ENCODE measurements at regions not wholly inside any gene's neighbourhood (a gene's known extent, or its start where the extent isn't known, plus 50 kb on each side); places are given as distances from the start of the nearest gene placed in this dataset.

DNA sequence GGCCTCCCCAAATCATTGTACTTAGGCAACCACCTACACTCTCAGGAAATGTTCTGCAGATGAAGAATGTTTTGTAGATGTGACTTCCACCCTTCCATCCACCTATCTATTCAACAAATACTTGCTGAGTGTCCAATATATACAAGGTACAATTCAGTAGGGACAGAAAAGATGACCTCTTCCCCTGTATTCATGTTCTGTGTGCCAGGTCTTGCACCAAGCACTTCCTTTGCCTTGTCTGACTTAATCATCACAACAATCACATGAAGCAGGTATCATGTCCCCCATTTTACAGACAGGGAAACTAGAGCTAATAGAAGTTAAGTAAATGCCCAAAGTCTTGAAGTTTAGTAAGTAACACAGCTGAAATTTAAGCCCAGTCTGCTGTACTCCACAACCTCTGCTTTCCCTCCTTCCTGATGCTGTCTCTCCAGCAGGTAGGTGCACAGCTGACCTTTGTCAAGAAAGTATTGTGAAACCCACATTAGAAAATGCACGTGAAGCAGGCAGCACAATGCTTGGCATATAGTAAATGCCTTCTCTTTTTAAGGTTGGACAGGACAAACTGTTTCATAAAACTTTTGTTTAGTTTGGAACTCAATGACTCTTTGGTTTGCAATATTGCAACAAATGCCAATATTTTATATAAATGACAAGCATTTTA lies 296.5 kb downstream of the DEPDC1B start:
- Histone ChIP-seq H3K27ac (ENCODE audit: low read depth, low read length) (no peak overlapping the region), H3K27me3 (ENCODE audit: control insufficient read depth, insufficient read depth, low read length) (no peaks in the 10 kb centered on the region), H3K9ac (ENCODE audit: low read length) (no peak overlapping the region), H3K4me1 (ENCODE audit: control insufficient read depth, insufficient read depth, low read length) (no peaks in the 10 kb centered on the region), H3K4me3 (ENCODE audit: low read length) (no peak overlapping the region), H3K36me3 (ENCODE audit: control insufficient read depth, insufficient read depth, low read length) (no peaks in the 10 kb centered on the region)

DNA sequence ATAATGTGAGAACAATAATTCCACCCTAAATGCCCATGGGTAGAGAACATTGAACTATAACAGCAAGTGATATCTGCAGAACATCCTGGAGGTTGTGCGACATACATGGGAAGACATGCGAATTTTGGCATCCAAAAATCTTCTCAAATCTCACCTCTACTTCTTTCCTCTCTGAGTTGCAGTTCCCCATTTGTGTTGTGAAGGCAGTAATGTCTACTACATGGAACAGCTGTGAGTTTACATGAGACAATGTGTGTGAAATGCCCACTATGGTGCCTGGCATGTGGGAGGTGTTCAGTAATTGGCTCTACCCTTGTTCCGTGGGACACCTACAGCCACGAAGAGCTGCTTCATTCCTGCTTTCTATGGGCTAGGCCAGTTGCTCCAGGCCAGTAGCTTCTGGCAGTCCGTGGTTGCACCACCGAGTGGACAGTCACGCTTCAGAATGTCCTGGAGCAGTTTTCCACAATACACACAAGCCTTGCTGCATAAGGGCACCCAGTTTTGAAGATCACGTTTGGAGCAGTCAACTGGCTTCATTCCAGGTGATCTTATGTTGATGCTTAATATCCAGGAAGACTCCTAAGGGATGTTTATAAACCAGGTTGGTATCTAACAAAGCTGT lies 297.7 kb downstream of the DEPDC1B start:
- H3K27me3 ChIP-seq (ENCODE audit: control insufficient read depth, insufficient read depth, low read length): no peaks in the 10 kb centered on the region
- no peak overlapping the region for H3K4me3 ChIP-seq (ENCODE audit: low read length)
- H3K4me1 ChIP-seq (ENCODE audit: control insufficient read depth, insufficient read depth, low read length): no peaks in the 10 kb centered on the region
- H3K36me3 ChIP-seq (ENCODE audit: control insufficient read depth, insufficient read depth, low read length): no peaks in the 10 kb centered on the region
- no peak overlapping the region for H3K9ac ChIP-seq (ENCODE audit: low read length)
- H3K27ac ChIP-seq (ENCODE audit: low read depth, low read length): no peak overlapping the region

DNA sequence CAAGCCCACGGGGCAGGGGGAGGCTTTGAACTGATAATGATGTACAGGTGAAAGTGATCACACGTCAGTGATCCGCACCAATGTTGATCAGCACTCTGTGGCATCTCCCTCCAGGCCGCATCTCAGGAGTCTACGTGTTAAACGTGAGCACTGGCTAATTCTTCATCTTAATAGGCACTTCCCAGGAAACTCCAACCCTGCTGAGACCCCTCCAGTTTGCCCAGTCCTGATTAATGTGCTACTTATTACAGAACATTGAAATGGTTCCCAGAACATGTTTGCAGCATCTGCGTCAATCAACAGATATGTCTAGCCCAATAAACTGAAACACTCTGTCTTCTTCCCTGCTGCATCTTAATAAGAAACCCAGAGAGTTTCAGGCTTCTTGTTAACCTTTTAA lies 298.4 kb downstream of the DEPDC1B start:
- H3K27me3 ChIP-seq (ENCODE audit: control insufficient read depth, insufficient read depth, low read length): no peaks in the 10 kb centered on the region
- no peak overlapping the region for H3K9ac ChIP-seq (ENCODE audit: low read length)
- H3K36me3 ChIP-seq (ENCODE audit: control insufficient read depth, insufficient read depth, low read length): no peaks in the 10 kb centered on the region
- H3K4me3 ChIP-seq (ENCODE audit: low read length): no peak overlapping the region
- H3K4me1 ChIP-seq (ENCODE audit: control insufficient read depth, insufficient read depth, low read length): no peaks in the 10 kb centered on the region
- no peak overlapping the region for H3K27ac ChIP-seq (ENCODE audit: low read depth, low read length)

DNA sequence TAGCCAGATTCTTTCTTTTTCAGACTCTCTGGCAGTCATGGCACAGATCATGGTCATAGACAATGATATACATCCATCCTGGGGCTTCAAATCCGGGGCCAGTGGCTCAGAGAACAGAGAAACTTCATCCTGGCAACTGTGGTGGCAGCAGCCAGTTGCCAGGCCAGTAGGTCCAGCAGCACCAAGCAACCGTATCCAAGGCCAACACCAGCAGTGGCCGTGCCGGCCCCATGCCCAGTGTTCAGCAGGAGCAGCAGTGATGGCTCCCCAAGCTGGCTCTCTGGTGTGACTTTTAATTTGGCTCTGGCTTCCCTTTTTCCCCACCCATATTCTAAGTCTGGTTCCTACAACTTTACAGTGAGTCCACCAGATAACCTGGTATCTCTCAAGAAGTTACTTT lies 300.5 kb downstream of the DEPDC1B start:
- no peaks in the 10 kb centered on the region for H3K27me3 ChIP-seq (ENCODE audit: control insufficient read depth, insufficient read depth, low read length)
- H3K9ac ChIP-seq (ENCODE audit: low read length): no peak overlapping the region
- no peak overlapping the region for H3K4me3 ChIP-seq (ENCODE audit: low read length)
- no peaks in the 10 kb centered on the region for H3K4me1 ChIP-seq (ENCODE audit: control insufficient read depth, insufficient read depth, low read length)
- no peaks in the 10 kb centered on the region for H3K36me3 ChIP-seq (ENCODE audit: control insufficient read depth, insufficient read depth, low read length)
- H3K27ac ChIP-seq (ENCODE audit: low read depth, low read length): no peak overlapping the region

DNA sequence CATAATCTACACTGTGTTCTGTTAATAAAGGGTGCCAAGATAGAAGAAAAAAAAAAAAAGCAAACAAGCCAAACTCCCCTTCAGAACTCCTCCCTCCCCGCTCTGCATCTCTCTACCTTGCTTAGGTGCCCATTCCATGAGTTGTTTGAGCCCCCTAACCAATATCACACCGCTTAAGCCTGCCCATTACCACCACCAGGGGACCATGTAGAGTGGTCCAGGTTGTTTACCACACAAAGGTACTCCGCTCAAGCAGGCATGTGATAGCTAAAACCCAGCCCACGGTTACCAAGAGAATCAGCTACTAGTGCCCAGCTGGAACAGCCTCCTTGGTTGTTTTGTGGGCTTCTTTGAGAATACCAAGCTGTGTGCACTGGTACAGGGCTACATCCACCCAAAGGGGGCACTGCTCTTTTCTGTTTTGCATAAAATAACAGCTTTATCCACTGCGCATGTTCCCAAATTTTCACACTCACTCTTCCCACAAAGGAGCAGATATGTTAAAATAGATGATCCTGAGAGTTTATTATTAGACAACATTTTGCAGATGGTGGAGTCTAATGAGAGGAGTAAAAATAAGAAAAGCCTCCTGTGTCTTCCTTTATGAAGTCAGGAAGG lies 304.1 kb downstream of the DEPDC1B start:
- Histone ChIP-seq H3K9ac (ENCODE audit: low read length) (no peak overlapping the region), H3K27ac (ENCODE audit: low read depth, low read length) (no peak overlapping the region), H3K27me3 (ENCODE audit: control insufficient read depth, insufficient read depth, low read length) (no peaks in the 10 kb centered on the region), H3K4me1 (ENCODE audit: control insufficient read depth, insufficient read depth, low read length) (no peaks in the 10 kb centered on the region), H3K4me3 (ENCODE audit: low read length) (no peak overlapping the region), H3K36me3 (ENCODE audit: control insufficient read depth, insufficient read depth, low read length) (no peaks in the 10 kb centered on the region)

DNA sequence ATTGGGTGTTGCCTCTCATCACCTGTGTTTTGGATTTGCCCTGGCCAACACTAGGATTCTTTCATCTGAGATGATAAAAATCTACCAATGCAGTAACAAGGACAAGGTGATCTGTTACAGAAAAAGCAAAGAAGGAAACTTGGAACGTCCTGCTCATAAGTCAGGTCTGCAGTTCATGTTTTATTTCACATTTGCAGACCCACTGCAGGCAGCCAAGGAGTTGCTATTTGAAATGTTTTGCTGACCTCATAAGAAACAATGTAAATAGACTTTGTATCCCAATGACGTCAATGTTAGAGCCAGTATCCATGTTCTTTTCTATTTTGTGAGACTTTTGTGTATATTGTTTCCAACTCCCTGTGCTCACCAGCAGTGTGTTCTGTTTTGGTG lies 312.9 kb downstream of the DEPDC1B start:
- Histone ChIP-seq H3K4me3 (ENCODE audit: low read length) (no peak overlapping the region), H3K27ac (ENCODE audit: low read depth, low read length) (peak overlapping the region; percentile 88), H3K4me1 (ENCODE audit: control insufficient read depth, insufficient read depth, low read length) (peaks cover 15% of the 10 kb centered on the region), H3K36me3 (ENCODE audit: control insufficient read depth, insufficient read depth, low read length) (no peaks in the 10 kb centered on the region), H3K9ac (ENCODE audit: low read length) (no peak overlapping the region), H3K27me3 (ENCODE audit: control insufficient read depth, insufficient read depth, low read length) (no peaks in the 10 kb centered on the region)

DNA sequence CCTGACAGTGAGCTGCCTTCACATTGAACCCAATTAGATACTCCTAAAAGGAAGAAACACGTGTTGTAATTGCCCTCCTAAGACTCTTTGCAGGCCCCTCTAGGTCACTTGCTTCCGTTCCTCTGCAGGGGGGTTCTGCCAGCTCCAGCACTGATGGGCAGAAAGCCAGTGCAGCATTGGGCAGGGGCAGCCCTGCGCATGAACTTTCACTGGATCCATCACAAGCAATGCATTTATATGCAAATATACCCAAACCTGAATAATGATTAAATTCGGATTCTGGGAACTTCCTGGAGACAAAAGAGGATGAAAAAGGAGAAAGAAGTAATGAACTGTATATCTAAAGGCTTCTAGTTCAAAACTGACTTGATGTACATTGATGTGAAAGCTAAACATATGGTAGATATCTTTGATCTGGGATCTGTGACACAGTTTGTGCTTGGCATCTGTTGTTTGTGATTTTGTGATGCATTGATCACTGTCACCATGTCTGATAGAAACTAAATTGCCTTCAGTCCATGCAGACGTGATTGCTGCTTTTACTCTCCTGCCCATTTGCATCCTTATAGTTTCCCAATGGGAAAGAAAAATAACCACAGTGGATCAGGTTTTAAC lies 313.4 kb downstream of the DEPDC1B start:
- peak overlapping the region; percentile 88 for H3K27ac ChIP-seq (ENCODE audit: low read depth, low read length)
- no peak overlapping the region for H3K9ac ChIP-seq (ENCODE audit: low read length)
- H3K4me3 ChIP-seq (ENCODE audit: low read length): no peak overlapping the region
- no peaks in the 10 kb centered on the region for H3K27me3 ChIP-seq (ENCODE audit: control insufficient read depth, insufficient read depth, low read length)
- H3K4me1 ChIP-seq (ENCODE audit: control insufficient read depth, insufficient read depth, low read length): peaks cover 15% of the 10 kb centered on the region
- no peaks in the 10 kb centered on the region for H3K36me3 ChIP-seq (ENCODE audit: control insufficient read depth, insufficient read depth, low read length)

DNA sequence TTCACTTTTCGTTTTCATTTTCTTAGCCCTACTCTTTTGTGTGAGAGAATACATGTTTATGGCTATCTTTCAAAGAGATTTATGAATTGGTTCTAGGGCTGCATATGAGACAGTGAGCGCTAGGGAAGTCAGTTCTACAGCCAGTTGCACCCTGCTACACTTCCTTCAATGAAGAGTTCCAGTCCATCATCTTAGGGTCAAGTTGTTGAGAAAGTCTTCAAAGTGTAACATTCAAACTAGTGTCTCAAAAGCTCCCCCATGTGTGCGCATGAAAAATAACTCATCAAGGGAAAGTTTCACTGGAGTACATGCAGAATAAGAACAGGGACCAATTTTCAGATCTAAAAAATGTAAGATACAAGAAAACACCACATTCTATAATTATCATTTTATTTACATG lies 317.2 kb downstream of the DEPDC1B start:
- peaks cover 15% of the 10 kb centered on the region for H3K4me1 ChIP-seq (ENCODE audit: control insufficient read depth, insufficient read depth, low read length)
- no peak overlapping the region for H3K4me3 ChIP-seq (ENCODE audit: low read length)
- H3K9ac ChIP-seq (ENCODE audit: low read length): no peak overlapping the region
- H3K27me3 ChIP-seq (ENCODE audit: control insufficient read depth, insufficient read depth, low read length): no peaks in the 10 kb centered on the region
- no peaks in the 10 kb centered on the region for H3K36me3 ChIP-seq (ENCODE audit: control insufficient read depth, insufficient read depth, low read length)
- no peak overlapping the region for H3K27ac ChIP-seq (ENCODE audit: low read depth, low read length)

DNA sequence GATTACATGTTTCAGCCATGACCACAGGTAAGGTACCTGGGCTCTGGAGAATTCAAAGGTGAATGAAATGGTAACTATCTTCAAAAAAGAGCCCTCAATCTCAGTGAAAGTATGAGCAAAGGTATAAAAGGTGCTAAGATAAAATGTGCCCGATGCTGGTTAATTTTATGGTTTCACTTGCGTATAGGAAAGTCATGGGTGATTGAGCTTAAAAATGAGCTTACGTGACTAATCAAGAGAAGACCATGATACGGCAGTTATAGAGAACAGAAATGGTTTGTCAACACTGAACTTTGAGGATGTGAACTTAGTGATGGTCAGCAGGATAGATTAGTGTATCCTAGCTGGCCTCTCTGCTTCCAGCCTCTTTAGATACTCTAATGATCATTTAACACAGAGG lies 320.1 kb downstream of the DEPDC1B start:
- H3K27ac ChIP-seq (ENCODE audit: low read depth, low read length): no peak overlapping the region

DNA sequence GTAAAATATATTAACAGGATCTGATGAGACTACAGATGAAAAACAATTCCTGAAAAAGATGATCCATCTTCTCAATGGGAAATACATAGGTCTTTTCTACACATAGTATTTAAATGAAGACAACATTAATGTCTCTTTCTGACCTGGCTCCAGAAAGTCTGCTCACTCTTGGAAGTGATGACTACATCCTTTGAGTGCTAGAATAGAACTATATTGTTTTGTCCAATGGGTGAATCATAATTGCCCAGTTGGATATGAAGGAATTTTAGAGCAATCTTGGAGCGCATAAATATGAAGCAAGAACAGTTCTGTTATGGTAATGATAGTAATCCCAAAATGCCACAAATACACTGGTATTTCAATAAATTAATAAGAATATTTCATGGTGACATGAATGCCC lies 322.1 kb downstream of the DEPDC1B start:
- no peaks in the 10 kb centered on the region for H3K4me1 ChIP-seq (ENCODE audit: control insufficient read depth, insufficient read depth, low read length)
- H3K4me3 ChIP-seq (ENCODE audit: low read length): no peak overlapping the region
- H3K36me3 ChIP-seq (ENCODE audit: control insufficient read depth, insufficient read depth, low read length): no peaks in the 10 kb centered on the region
- H3K9ac ChIP-seq (ENCODE audit: low read length): no peak overlapping the region
- H3K27me3 ChIP-seq (ENCODE audit: control insufficient read depth, insufficient read depth, low read length): no peaks in the 10 kb centered on the region
- H3K27ac ChIP-seq (ENCODE audit: low read depth, low read length): no peak overlapping the region

More for the DNA sequence above, 320.1 kb downstream of the DEPDC1B start:
- Histone ChIP-seq H3K36me3 (ENCODE audit: control insufficient read depth, insufficient read depth, low read length) (no peaks in the 10 kb centered on the region), H3K27me3 (ENCODE audit: control insufficient read depth, insufficient read depth, low read length) (no peaks in the 10 kb centered on the region), H3K9ac (ENCODE audit: low read length) (no peak overlapping the region), H3K4me1 (ENCODE audit: control insufficient read depth, insufficient read depth, low read length) (no peaks in the 10 kb centered on the region), H3K4me3 (ENCODE audit: low read length) (no peak overlapping the region)

DNA sequence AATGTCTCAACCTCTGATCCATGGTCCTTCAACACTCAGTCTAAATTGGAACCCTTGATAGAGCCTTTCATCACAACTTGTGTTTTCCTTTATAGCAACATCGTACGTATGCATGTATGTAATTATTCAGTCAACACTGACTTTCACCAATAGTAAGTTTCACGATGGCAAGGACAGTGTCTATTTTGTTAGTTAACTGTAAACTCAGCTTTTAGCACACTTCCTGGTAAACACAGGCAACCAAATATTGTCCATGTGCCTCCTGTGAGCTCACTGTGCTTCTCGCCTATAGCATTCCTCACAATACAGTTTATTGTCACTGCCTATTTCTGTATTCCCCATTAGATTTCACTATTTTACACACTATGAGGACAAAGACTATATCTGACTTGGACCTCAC lies 323.1 kb downstream of the DEPDC1B start:
- no peaks in the 10 kb centered on the region for H3K27me3 ChIP-seq (ENCODE audit: control insufficient read depth, insufficient read depth, low read length)
- no peak overlapping the region for H3K27ac ChIP-seq (ENCODE audit: low read depth, low read length)
- H3K9ac ChIP-seq (ENCODE audit: low read length): no peak overlapping the region
- no peaks in the 10 kb centered on the region for H3K4me1 ChIP-seq (ENCODE audit: control insufficient read depth, insufficient read depth, low read length)
- no peaks in the 10 kb centered on the region for H3K36me3 ChIP-seq (ENCODE audit: control insufficient read depth, insufficient read depth, low read length)
- no peak overlapping the region for H3K4me3 ChIP-seq (ENCODE audit: low read length)

DNA sequence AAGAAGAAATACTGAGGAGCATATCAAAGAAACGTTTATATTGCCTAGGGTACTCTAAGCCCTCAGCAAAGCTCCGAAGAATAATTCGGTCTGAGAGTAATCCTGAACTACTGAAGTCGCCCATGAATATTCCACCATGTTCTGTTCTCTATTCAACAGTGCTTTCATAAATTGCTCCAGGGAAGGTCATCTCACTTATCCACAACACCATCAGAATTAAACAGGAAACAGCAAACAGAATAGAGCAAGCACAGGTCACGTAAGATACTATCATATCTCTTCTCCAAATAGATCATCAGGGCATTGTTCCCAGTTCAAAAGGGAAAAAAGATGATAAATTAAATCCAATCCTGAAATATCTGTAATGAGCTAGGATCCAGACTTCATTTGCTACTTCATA lies 325.6 kb downstream of the DEPDC1B start:
- Histone ChIP-seq H3K9ac (ENCODE audit: low read length) (no peak overlapping the region), H3K27ac (ENCODE audit: low read depth, low read length) (no peak overlapping the region), H3K4me1 (ENCODE audit: control insufficient read depth, insufficient read depth, low read length) (no peaks in the 10 kb centered on the region), H3K36me3 (ENCODE audit: control insufficient read depth, insufficient read depth, low read length) (no peaks in the 10 kb centered on the region), H3K27me3 (ENCODE audit: control insufficient read depth, insufficient read depth, low read length) (no peaks in the 10 kb centered on the region), H3K4me3 (ENCODE audit: low read length) (no peak overlapping the region)

Data from rectal smooth muscle tissue (tissue), 1 donor.